Chondrocyte (in vitro differentiated cells): ENCODE measurements at regions not wholly inside any gene's neighbourhood (a gene's known extent, or its start where the extent isn't known, plus 50 kb on each side); places are given as distances from the start of the nearest gene placed in this dataset.
A peak's percentile ranks its signal among the peaks of the same experiment; 100 is the strongest.

Source experiments
- DNase-seq: peaks from one replicate; pipeline ENCODE4 v3.0.0; 2021; ENCODE audit warnings: mixed read lengths, low spot score
- H3K27ac Mint-ChIP-seq: one replicate; pipeline ENCODE4 v1.8.0; 2021; ENCODE audit warnings: mild to moderate bottlenecking, moderate library complexity, mixed read lengths; ENCODE audit not compliant: unreplicated experiment
- H3K27me3 Mint-ChIP-seq: 2 replicates; pipeline ENCODE4 v1.8.0; 2021; ENCODE audit warnings: low read depth, mixed read lengths
- H3K36me3 Mint-ChIP-seq: 2 replicates; pipeline ENCODE4 v1.8.0; 2021; ENCODE audit warnings: low read depth, mixed read lengths
- H3K4me1 Mint-ChIP-seq: 2 replicates; pipeline ENCODE4 v1.8.0; 2021; ENCODE audit warnings: low read depth, mild to moderate bottlenecking, mixed read lengths
- H3K4me3 Mint-ChIP-seq: one replicate; pipeline ENCODE4 v1.8.0; 2021; ENCODE audit warnings: mild to moderate bottlenecking, moderate library complexity, mixed read lengths; ENCODE audit not compliant: unreplicated experiment
- H3K9me3 Mint-ChIP-seq: 2 replicates; pipeline ENCODE4 v1.8.0; 2021; ENCODE audit warnings: low read depth, mixed read lengths
- TF ChIP-seq, protein P1 (sequence below): fragments of 200-600 bp; sonication (generic); IDR thresholded peaks from 2 replicates; pipeline ENCODE4 v1.5.0; 2021; ENCODE audit warnings: antibody characterized with exemption, mild to moderate bottlenecking, moderate library complexity

DNA sequence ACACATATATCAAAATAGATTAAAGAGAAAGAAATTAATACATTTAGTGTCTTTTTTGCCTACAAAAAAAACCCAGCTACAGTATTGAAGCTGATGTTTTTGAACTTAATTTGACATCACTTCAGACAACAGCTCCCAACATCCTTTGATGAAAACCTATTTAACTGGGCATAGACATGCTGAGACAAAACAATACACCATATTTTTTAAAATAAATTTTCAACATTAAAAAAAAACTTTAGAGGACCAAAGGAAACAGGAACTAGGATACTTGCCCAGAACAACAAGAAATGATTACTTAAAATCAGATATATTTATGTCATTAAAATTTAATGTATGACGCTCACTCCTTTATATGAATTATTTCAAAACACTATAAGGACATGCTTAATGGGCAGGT is 178.1 kb downstream of the MREG start:
- no peaks in the 10 kb centered on the region for H3K36me3 Mint-ChIP-seq
- TF ChIP-seq, protein P1, sequence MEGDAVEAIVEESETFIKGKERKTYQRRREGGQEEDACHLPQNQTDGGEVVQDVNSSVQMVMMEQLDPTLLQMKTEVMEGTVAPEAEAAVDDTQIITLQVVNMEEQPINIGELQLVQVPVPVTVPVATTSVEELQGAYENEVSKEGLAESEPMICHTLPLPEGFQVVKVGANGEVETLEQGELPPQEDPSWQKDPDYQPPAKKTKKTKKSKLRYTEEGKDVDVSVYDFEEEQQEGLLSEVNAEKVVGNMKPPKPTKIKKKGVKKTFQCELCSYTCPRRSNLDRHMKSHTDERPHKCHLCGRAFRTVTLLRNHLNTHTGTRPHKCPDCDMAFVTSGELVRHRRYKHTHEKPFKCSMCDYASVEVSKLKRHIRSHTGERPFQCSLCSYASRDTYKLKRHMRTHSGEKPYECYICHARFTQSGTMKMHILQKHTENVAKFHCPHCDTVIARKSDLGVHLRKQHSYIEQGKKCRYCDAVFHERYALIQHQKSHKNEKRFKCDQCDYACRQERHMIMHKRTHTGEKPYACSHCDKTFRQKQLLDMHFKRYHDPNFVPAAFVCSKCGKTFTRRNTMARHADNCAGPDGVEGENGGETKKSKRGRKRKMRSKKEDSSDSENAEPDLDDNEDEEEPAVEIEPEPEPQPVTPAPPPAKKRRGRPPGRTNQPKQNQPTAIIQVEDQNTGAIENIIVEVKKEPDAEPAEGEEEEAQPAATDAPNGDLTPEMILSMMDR: no peak
- DNase-seq: no peak
- H3K27ac Mint-ChIP-seq: peak overlapping the region; percentile 84
- H3K9me3 Mint-ChIP-seq: peaks cover 3% of the 10 kb centered on the region
- H3K4me3 Mint-ChIP-seq: no peak overlapping the region
- no peaks in the 10 kb centered on the region for H3K27me3 Mint-ChIP-seq
- H3K4me1 Mint-ChIP-seq: peaks cover 73% of the 10 kb centered on the region

DNA sequence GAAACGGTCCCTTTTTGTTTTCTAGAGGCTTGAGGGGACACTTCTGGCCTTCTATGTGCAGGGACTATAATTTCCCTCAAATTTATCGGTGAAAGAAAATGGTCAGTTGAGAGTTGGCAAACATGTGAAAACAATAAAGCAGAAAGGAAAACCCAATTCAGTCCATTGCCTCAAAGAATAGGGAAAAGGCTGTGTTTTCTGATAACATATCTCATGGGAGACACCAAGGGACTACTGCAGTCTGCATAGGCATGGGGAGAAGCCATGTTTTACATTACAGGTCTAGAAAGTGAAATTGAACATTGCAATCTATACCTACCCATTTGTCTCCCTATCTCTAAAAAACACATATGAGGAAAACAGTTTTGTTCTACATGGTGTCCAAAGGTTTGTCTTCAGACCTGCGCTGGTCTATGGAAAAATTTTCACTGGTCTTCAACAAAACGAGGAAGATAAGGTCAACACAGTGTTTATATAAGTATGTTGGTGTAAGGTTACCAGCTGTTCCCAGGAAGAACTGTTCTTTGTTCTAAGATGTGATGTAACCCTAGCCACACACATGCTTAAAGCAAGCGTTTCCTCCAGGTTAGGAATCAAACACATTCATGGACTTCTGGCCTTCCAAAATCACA is 179.7 kb downstream of the MREG start:
- peak overlapping the region; percentile 29 for H3K27ac Mint-ChIP-seq

DNA sequence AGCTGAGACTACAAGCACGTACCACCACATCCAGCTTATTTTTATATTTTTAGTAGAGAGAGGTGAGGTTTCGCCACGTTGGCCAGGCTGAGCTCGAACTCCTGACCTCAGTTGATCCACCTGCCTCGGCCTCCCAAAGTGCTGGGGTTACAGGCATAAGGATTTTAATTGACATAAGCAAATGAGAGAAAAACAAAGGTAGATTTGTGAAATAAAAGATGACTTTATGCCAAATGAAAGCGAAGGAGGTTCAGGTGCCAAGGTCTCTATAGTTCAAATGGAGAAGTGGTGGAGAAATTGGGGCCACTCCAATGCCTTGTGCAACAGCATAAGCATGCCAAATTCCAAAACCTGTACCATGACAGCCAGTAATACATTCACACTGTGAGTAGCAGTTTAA is 180.6 kb downstream of the MREG start:
- Mint-ChIP-seq H3K9me3 (peaks cover 3% of the 10 kb centered on the region), H3K4me1 (peaks cover 74% of the 10 kb centered on the region), H3K27ac (peak overlapping the region; percentile 58), H3K36me3 (no peaks in the 10 kb centered on the region), H3K27me3 (no peaks in the 10 kb centered on the region), H3K4me3 (no peak overlapping the region)
- no peak for DNase-seq
- TF ChIP-seq, protein P1: no peak

More for the DNA sequence above, 179.7 kb downstream of the MREG start:
- Mint-ChIP-seq H3K9me3 (peaks cover 3% of the 10 kb centered on the region), H3K27me3 (no peaks in the 10 kb centered on the region), H3K36me3 (no peaks in the 10 kb centered on the region), H3K4me3 (no peak overlapping the region), H3K4me1 (peaks cover 74% of the 10 kb centered on the region)
- DNase-seq: no peak
- TF ChIP-seq, protein P1: no peak

DNA sequence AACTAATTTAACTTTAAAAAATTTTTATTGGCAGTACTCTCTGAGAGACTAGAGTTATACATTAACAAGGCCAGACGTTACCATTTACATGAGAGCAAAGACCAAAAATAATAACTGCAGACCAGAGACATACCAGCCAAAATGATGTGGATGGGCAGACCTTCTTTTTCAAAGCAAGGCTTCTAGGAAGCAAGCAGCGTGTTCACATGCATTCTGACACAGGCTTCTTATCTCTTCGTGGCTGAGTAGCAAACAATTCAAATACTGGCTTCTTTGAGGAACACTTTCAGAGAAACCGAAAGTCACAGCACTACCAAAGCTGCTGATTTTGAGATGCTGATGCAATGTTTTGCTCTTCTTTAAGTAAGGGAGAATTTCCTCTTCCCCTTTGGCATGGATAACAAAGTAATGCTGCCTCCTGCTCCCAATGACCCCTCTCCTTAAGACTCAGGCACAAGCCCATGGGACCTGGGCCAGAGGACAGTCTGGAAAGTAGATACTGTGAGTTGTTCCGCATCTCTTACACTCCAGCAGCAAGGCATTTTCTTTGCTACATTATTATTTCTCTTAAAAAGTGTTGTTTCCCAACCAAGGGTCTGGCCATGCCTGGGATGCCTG is 181.9 kb downstream of the MREG start:
- Mint-ChIP-seq H3K27me3 (no peaks in the 10 kb centered on the region), H3K4me1 (peaks cover 79% of the 10 kb centered on the region), H3K9me3 (peaks cover 3% of the 10 kb centered on the region), H3K36me3 (no peaks in the 10 kb centered on the region), H3K27ac (peak overlapping the region; percentile 95), H3K4me3 (no peak overlapping the region)
- DNase-seq: no peak
- TF ChIP-seq, protein P1: no peak

DNA sequence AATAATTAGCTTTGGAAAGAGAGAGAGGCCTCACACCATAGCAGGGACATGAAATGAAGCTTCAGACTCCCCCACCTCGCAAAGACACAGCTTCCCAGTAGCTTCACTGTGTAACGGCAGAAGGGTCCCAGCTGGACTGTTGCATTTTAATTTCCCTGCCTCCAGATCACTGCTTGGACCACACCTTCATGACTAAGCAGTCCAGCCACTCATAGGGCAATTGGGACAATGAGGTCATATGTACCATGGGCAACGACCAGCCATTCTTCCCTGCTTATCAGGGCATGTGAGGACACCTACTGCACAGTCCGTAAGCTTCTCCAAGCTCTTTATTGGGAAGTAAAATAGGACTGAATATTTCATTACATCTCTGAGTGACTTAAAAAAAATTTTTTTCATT is 183.0 kb downstream of the MREG start:
- TF ChIP-seq, protein P1: peak; percentile 51
- DNase-seq: no peak
- Mint-ChIP-seq H3K36me3 (no peaks in the 10 kb centered on the region), H3K4me3 (no peak overlapping the region), H3K4me1 (peaks cover 77% of the 10 kb centered on the region), H3K27ac (peak overlapping the region; percentile 75), H3K27me3 (no peaks in the 10 kb centered on the region), H3K9me3 (peaks cover 3% of the 10 kb centered on the region)
